CD4-positive, alpha-beta T cell treated with Interleukin-6 for 4 hours (primary cell): ENCODE measurements at regions not wholly inside any gene's neighbourhood (a gene's known extent, or its start where the extent isn't known, plus 50 kb on each side); places are given as distances from the start of the nearest gene placed in this dataset.

Experiments used
- DNase-seq: peaks from one replicate; pipeline ENCODE4 v3.0.0-alpha.2; 2020; ENCODE audit warnings: mixed read lengths

DNA sequence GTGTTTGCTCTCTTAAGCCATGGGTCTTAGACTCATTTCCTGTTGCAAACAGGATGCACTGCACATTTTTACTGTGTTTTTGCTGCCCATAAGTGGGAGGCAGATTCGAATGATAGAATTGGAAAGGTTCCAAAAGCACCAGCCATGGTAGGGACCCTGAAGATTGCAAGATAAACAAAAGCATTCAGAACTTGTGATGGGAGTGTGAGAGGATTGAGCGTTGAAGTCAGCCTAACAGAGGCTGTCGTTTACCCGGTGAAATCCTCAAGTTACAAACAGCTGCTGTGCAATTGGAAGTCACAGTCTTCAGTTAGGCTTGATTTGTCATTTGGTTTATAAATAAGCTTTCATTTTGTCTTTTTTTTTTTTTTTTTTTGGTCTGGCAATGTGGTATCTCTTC lies 192.7 kb upstream of the MKI67 start:
- DNase-seq = no peak

DNA sequence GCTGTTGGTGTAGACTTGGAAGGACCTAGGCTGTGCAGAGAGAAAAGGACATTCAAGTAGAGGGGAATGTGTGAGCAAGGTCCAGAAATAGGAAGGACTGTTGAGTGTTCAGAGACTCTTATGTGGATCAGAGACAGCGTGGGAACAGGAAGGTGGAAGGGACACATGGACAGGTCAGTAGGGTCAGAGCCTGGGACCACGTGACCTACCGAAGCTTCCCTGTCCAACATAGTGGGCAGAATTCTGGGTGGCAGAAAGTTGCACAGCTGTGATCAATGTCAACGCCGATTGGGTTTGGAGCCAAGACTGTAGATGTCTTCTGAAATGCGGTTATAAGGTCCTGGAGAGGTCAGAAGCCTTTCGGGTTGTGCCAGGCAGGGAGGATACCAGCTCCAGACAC lies 195.9 kb upstream of the MKI67 start:
- DNase-seq = no peak

DNA sequence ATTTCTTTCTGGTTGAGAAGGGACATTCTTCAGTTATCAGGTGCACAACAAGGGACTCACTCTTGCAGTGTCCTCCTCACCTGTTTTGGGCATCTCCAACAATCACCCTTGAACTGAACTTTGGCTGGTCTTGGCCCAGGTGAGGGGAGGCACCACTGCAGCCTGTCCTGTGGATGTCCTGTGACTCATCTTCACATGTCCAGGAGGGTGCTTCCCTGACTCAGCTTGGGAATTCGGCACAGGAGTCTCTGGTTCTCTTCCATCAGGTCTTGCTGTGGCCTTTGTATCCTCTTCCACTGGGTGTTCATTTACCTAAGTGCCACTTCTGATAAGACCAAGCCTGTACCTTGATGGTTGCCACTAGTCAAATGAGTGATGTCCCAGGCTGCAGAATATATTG lies 196.7 kb upstream of the MKI67 start:
- no peak for DNase-seq

DNA sequence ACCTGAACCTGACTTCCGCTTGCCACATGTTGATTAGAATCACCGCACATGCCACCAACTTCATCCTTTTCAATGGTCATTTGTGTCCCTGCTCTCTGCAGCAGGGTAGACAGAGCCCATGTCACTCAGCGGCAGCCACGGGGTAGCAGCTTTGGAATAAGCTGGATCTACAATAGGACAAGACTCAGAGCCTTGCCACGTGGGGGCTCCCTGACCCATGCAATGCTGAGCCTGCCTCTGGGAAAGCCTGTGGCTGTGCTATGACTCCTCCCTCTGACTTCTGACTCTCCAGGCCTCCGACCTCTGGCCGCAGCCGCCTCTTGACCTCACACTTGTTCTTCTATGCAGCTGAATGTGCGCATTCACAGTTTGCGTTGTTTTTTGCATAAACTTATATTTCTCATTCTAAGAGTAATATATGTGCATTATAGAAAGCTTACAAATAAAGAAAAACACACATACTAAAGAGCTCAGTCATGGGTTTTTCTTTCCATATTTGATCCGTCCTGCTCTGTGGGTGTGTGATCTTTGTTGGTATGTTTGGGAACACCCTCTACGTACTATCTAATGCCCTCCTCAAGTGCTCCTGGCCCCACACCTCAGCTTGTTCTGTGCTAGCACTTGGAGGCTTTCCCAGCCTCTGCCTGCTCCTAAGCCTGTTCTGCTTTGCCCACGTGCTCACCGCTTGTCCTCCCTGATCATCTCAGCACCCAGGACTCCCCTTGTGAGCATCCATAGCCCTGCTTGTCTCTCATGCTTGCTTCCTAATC lies 198.0 kb upstream of the MKI67 start:
- DNase-seq = no peak

DNA sequence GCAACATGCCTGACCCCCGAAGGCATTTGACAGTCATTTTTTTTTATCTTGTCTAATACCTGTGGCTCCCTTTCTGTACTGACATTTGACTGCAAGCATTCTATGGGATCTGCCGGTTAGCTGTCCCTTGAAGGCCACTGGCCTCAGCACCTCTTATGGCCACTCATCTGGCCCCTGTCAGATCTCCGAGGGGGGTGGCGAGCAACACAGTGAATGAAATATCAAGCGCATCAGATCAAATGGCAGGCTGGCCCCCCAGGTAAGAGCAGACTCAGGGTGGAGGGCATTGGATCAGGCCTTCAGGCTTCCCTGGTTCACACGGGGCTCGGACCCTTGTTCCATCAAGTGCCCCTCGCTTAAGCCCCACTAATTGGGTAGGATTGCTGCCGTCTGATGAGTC lies 199.6 kb upstream of the MKI67 start:
- DNase-seq = no peak

DNA sequence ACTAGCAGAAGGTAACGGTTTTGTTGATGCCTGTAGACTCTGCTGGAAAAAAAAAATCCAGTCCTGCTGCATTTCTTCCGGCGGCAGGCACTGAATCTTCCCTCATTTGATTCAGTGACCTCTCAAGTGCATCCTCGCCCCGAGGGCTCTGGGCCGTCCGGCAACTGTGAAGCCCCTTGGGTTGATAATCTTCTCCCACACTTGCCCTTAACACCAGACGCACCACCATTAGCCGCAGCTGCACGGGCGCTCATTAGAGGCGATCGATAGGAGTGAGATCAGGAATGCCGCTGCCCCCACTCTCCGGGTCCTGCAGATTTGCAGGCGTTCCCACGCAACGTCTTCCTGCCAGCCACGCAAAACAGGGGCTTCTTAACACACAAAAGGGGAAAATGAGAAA lies 200.0 kb upstream of the MKI67 start:
- DNase-seq = no peak

DNA sequence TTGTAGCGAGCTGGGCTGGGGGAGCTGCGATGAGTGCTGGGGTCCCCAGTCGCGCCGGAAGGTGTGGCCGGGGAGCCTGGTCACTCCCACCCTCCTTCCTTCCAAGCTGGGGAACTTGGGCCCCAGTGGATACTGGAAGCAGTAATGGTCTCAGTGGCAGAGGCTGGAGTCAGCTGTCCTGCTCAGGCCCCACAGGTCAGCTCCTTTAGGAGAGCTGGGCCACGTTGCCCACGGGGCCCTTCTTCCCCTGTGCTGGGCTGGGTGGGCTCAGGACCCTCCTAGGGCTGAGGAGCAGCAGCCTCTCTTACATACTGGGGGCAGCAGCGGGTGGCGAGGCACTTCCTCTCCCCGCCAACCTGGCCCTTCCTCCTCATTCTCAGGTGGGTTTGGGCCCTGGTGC lies 200.6 kb upstream of the MKI67 start:
- no peak for DNase-seq

DNA sequence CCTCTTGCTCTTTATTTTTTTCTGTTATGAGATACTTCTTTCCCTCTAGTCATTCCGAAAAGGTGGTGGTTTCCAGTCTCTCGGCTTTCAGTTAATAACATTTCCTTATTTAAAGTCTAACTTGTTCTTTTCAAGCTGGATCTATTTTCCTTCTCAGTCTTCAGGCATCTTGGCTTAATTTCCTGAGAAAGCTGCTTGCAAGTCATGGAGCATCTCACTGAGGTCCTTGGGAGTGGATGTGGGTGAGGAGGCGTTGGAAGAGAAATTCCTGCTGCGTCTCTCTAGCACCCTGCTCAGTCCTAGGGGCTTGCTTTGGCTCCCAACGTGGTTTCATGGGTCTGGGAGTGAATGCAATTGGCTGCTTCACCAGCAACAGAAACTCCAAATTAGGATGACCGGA lies 210.2 kb upstream of the MKI67 start:
- DNase-seq = no peak

DNA sequence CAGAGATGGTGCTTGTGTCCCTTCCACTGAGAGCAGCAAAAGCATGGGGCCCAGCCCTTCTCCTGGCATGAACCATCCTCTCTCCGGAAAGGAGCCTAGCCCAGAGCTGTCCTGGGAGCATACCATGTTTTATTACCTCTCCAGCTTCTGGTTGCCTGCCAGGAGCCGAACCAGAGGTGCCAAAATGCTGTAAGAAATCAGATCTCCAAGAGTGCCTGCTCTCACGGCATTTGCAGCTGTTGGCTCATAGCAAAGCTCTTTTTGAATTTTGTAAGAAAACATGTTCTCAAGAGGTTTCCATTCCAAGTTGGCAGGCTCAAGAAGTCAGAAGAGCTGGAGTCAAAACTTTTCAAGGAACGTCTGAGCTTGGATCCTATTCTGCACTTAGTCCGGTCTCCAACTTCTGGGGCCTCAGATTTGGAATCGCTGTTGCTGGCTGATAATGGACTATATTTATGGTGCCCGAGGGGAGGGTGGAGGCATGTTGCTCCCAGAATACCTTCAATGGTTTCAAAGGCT lies 211.7 kb upstream of the MKI67 start:
- DNase-seq = no peak

DNA sequence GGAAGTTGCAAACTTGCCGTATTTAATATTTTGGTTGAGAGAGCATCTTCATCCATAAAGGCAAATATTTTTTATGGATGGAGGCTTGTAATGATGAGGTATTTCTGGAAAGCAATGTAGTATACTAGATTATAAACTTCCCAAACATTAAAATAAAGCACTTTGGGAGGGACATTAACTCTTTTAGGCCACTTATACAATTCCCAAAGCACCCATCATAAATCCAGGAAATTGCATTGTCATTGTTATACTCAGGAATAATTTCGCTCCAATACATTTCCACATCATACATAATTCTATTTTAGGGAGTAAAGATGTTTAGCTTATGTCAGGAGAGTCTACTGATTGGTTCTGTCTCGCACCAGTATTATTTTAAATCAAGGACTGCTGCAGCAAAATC lies 212.7 kb upstream of the MKI67 start:
- no peak for DNase-seq

DNA sequence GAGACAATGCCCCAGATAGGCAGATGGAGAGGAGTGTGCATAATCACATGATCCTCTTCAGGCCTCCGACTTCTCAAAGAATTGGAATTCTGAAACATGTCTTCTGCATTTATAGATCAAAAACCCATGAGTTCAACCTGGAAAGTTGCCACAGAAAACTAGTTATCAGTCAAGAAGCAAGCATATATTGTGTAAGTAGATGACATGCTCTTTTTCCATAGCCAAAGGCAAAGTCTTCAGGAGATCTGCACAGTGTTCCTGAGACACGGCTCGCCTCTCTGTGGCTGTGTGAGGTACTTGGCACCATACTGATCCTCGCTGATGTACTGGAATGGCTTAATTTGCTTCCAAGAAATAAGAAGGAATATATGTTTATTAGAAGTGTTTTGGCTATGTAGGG lies 213.5 kb upstream of the MKI67 start:
- DNase-seq = no peak

DNA sequence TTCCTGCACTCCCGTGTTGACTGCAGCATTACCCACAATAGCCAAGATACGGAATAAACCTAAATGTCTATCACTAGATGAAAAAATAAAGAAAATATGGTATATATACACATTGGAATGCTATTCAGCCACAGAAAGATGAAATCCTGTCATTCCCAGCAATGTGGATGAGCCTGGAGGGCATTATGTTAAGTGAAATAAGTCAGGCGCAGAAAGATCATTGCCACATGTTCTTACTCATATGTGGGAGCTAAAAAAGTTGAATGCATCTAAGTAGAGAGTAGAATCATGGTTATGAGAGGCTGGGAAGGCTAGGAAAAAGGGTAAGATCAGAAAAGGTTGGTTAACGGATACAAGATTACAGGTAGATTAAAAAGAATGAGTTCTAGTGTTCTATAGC lies 219.1 kb upstream of the MKI67 start:
- no peak for DNase-seq

DNA sequence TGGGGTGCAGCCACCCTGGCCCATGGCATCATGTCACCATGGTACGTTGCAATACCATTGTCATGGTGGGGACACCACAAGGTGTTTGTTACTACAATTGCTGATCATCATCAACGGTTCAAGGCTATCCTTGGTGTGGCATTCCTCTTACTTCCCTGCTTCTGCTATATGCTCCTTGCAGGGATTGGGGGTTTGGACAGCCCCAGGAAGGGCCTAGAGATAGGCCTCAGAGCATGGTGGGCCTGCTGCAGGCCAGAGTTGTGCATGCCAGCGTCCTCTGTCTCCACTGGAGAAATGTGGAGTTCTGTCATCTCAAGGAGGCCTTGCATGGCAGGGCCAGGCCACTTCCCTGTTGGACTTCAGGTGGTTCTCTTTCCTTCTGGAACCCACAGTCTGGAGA lies 234.6 kb upstream of the MKI67 start:
- DNase-seq = no peak

DNA sequence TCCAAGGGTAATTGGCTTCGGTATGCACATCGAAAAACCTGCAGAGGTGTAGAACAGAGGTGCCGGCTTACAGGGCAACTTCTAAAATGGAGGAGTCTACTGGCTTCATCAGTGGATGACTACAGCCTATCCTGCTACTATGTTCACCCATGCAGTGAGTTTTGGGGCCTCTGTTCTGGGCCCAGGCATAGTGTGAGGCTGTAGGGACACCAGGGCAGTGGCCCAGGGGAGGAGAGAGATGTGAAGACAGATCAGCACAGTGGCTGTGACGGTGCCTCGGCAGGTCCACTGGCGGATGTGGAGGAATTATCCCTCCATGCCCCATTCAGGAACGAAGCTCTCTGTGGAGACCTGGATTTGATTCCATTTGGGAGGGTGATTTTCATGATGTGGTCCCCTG lies 235.3 kb upstream of the MKI67 start:
- DNase-seq = no peak

DNA sequence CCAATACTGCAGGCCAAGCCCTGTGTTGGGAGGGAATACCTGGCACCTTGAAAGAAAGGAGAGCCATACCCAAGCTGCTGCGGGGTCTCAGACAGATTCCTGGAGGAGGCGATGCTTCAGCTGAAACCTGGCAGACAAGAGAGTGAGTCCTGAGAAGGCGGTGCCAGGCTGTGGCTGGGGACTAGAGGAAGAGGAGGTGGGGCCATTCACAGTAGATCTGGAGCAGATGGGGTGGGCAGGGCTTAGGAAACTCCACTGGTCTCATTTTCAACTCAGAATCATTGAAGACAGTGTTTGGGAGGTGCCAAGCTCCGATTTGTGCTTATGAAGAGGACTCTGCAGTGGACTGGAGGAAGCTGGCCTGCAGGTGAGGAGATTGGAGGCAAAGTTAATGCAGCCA lies 236.3 kb upstream of the MKI67 start:
- no peak for DNase-seq

DNA sequence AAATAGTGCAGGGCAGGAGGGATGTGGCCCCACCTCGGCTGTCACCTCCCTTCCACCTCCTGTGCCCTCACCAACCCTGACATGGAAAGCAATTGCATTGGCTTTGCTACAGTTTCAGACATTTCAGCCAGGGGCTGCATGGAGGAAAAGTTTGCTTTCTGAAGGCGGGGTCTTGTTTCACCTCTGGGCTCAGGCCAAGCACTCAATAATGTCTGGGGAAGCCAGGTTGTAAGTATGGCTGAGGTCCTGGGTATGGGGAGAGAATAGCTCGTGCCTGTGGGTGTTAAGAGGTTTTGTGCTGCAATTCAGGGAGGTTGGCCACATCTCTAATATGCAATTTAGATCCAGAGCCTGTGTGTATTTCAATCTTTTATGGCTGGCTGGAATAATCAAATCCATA lies 238.4 kb upstream of the MKI67 start:
- DNase-seq = no peak

DNA sequence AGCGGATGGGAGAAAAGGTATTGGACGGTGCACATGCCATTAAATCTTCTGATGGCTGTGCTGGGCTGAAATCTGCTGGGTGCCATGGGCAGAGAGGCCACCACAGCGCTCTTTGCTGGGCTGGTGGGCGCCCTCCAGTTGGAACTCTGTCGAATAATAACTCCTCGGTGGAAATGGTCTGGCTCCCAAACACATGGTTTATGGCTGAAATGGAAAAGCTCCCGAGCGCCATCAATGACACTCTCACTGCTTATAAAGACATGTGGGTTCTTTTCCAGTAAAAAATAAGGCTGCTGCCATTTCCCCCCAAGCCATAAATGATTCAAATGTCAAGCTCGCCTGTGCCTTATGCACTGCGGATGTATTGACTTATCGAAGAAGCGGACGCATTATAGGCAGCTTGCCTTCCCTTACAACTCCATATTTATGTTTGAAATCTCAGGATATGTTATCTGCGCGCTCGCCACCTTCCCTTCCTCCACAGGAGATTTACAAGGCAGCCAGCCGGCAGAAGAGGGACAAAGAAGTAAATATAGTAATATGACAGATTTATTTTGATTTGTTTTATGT lies 239.0 kb upstream of the MKI67 start:
- DNase-seq = no peak

DNA sequence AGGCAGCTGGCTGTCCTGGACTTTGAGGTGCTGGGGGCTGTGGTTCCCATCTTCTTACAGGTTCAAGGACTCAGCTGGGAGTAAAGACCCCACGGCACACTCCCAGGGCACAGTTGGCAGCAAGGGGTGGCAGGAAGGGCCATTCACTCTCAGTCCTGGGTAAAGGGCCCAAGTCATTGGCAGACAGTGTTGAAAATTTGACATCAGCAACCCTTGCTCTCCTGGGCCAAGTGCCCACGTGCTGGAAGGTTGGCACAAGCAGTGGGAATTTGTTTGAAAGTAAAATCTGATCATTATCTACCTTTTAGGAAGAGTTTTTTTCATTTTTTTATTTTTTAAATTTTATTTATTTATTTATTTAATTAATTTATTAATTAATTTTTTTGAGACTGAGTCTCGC lies 241.6 kb upstream of the MKI67 start:
- DNase-seq = no peak

DNA sequence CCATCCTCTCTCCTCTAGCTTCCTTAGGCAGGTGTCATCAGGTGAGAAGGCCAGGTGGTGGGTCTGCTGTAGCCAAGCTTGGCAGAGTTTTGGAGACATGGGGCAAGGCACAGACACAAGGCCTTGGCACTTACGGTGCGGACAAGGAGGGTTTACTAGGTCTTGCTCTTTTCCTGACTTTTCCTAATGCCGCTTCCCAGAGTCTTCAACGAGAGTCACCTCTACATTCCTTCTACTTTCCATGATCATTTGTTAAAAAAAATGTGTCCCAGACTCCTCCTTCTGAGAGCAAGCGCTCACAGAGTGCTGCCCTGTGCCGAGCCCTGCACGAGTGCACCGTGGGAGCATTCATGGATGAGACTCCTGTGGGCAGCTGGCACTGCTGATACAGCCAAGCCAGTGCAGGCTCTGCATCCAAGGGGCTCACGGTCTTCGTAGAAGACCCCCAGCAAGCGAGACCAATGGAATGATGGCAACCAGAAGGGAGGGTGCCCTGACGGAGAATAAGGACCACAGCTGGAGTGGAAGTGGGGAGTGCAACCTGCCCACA lies 243.0 kb upstream of the MKI67 start:
- DNase-seq = no peak

DNA sequence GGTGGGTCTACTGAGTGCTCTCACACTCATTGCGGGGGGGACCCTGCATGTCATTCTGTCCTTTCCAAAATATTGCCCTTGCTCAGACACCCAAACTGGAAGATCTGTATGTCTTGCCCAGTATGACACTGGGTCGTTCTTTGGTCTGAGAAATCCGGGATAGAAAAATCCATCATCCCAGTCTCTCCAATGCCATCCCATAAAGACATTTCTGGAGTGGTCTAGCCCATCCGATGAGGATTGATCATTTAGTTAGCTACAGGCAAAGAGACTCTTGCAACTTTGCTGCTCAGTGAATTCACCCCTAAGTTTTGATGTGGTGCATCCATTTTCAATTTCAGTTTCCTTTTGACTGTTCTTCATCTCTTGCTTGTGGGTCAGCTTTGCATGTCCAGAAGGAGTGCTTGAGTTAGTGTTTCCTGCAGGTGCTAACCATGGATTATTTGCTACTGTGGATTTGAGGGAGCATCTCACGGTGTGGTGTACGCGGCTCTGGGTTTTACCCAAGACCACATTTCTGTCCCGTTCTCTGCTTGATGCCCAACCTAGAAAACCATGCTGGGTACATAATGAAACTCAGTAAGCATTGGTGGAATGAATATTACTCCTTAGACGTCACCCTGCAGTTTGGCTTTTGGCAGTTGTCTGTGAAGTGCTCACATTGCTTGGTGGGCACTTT lies 247.0 kb upstream of the MKI67 start:
- DNase-seq = no peak

DNA sequence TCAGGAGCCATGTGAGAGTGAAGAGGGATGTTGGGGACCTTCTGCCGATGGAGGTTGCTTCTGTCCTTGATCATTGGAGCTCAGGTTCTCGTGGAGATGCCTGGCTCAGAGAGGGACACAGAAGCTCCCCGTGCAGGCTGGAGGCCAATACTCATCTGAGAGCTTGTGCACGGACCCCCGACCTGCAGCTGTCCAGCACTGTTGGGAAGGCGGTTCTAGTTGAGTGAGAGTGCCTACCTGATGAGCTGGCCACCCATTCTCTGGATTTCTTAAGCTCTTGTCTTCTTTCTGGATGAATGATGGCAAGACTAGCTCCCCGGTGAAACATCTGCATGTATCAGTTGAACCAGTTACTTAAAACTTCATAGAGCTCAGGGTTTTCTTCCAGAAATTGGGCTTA lies 247.6 kb upstream of the MKI67 start:
- no peak for DNase-seq

DNA sequence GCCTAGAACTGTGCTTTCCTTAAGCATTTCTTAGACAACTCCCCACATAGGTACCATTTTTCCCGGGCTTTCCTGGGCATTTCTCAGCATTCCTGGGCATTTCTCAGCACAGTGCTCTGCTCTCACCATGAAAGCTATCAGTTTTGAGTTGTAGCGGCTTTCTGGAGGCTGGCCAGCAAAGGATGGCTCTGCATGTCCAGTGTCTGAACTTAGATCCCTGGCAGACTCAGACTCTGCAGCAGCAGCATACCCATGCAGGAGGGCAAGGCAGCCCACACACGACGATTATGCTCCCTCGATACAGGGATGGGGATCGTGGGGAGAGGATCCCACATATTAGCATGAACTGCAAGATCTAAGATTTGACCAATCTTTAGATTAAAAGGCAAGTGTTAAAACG lies 248.9 kb upstream of the MKI67 start:
- no peak for DNase-seq

DNA sequence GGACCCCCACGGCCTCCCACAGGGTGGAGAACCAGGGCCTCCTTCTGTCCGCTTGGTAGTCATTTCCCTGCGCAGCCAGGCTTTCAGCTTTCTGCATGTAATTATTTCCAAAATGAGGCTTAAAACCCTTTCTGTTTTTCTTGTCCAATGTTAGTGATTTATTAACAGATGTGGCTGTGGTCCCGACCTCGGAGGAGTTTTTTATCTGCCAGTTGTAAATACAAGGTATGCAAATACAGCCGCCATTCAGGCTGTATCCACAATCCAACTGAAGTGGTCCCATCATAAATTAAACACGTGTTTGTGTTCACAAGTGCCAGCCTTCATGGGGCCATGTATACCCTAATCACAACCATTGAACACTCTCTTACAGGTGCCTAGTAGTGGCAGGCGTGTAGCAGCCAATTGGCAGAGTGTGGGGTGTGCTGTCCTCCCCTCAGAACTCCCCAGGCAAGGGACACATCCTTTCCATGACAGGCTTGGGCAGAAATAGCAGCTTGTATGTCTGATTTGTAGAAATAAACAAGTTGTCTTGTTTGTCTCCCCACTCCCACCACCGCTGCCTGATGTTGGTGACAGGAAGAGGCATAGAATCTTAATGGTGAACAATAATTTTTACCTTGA lies 251.3 kb upstream of the MKI67 start:
- no peak for DNase-seq

DNA sequence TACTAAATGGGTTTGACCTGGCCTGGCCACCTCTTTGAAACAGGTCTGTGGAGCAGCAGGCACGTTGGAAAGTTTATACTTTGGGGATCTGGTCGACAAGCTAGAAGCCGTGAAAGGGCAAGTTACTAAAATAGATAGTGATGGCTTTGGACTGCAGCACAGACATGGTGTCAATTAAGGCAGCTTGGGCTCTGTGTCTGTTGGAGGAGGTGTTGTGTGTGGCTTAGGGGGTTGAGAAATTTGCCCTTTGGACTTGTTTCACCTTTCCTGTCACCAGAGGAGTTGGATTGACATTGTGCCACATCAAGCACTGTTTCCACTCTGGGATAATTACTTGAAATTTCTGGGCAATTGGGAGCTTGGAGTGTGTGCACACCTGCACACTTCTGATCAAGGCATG lies 251.8 kb upstream of the MKI67 start:
- no peak for DNase-seq
